HUES48 (cell line): ENCODE measurements at regions not wholly inside any gene's neighbourhood (a gene's known extent, or its start where the extent isn't known, plus 50 kb on each side); places are given as distances from the start of the nearest gene placed in this dataset.

Experiments used
- H3K27ac ChIP-seq: one replicate; pipeline ENCODE4 v1.7.0; 2013; ENCODE audit warnings: low read depth, low read length, inconsistent platforms
- H3K27me3 ChIP-seq: 2 replicates; pipeline ENCODE4 v1.6.1; 2013; ENCODE audit warnings: mild to moderate bottlenecking, low read length; ENCODE audit not compliant: control insufficient read depth, insufficient read depth
- H3K36me3 ChIP-seq: 2 replicates; pipeline ENCODE4 v1.6.1; 2013; ENCODE audit warnings: low read length; ENCODE audit not compliant: control insufficient read depth, insufficient read depth
- H3K4me1 ChIP-seq: 2 replicates; pipeline ENCODE4 v1.6.1; 2013; ENCODE audit warnings: mild to moderate bottlenecking, low read length; ENCODE audit not compliant: control insufficient read depth, insufficient read depth
- H3K4me3 ChIP-seq: 2 replicates; pipeline ENCODE4 v1.5.1; 2013; ENCODE audit warnings: mild to moderate bottlenecking, low read depth, low read length
- H3K9ac ChIP-seq: 2 replicates; pipeline ENCODE4 v1.6.1; 2013; ENCODE audit warnings: mild to moderate bottlenecking, low read depth, low read length, moderate library complexity
- H3K9me3 ChIP-seq: 2 replicates; pipeline ENCODE4 v1.6.1; 2013; ENCODE audit warnings: low read length; ENCODE audit not compliant: control insufficient read depth, insufficient read depth

GRCh38 chr18:34280000-34280399, 55.3 kb upstream of the NOL4 start:
- Histone ChIP-seq H3K9me3 (no peaks in the 10 kb centered on the region), H3K4me3 (no peak overlapping the region), H3K4me1 (peaks cover 6% of the 10 kb centered on the region), H3K9ac (no peak overlapping the region), H3K27ac (no peak overlapping the region), H3K27me3 (no peaks in the 10 kb centered on the region), H3K36me3 (no peaks in the 10 kb centered on the region)

- Histone ChIP-seq H3K36me3 (no peaks in the 10 kb centered on the region), H3K4me3 (no peak overlapping the region), H3K9me3 (no peaks in the 10 kb centered on the region), H3K9ac (no peak overlapping the region), H3K4me1 (peaks cover 6% of the 10 kb centered on the region), H3K27ac (no peak overlapping the region), H3K27me3 (no peaks in the 10 kb centered on the region)
Observed at GRCh38 chr18:34280653-34281052, 55.9 kb upstream of the NOL4 start.

- Histone ChIP-seq H3K27ac (no peak overlapping the region), H3K27me3 (no peaks in the 10 kb centered on the region), H3K9me3 (no peaks in the 10 kb centered on the region), H3K4me1 (peaks cover 6% of the 10 kb centered on the region), H3K4me3 (no peak overlapping the region), H3K9ac (no peak overlapping the region), H3K36me3 (no peaks in the 10 kb centered on the region)
Observed at GRCh38 chr18:34281290-34281689, 56.6 kb upstream of the NOL4 start.

GRCh38 chr18:34281722-34282121, 57.0 kb upstream of the NOL4 start:
- H3K27ac ChIP-seq: no peak overlapping the region
- no peak overlapping the region for H3K9ac ChIP-seq
- H3K27me3 ChIP-seq: no peaks in the 10 kb centered on the region
- no peaks in the 10 kb centered on the region for H3K9me3 ChIP-seq
- H3K36me3 ChIP-seq: no peaks in the 10 kb centered on the region
- H3K4me3 ChIP-seq: no peak overlapping the region
- peaks cover 6% of the 10 kb centered on the region for H3K4me1 ChIP-seq

GRCh38 chr18:34283506-34283905, 58.8 kb upstream of the NOL4 start:
- H3K9me3 ChIP-seq: no peaks in the 10 kb centered on the region; the same call in 1 of the 2 replicates
- H3K4me1 ChIP-seq: peaks cover 6% of the 10 kb centered on the region
- H3K4me3 ChIP-seq: no peak overlapping the region
- no peaks in the 10 kb centered on the region for H3K36me3 ChIP-seq
- no peak overlapping the region for H3K9ac ChIP-seq
- no peak overlapping the region for H3K27ac ChIP-seq
- H3K27me3 ChIP-seq: no peaks in the 10 kb centered on the region

- no peak overlapping the region for H3K9ac ChIP-seq
- H3K4me3 ChIP-seq: no peak overlapping the region
- no peak overlapping the region for H3K27ac ChIP-seq
- no peaks in the 10 kb centered on the region for H3K4me1 ChIP-seq
- no peaks in the 10 kb centered on the region for H3K27me3 ChIP-seq
- H3K36me3 ChIP-seq: no peaks in the 10 kb centered on the region
- H3K9me3 ChIP-seq: no peaks in the 10 kb centered on the region; the same call in 1 of the 2 replicates
Observed at GRCh38 chr18:34287825-34288224, 63.1 kb upstream of the NOL4 start.

GRCh38 chr18:34292594-34292993, 67.9 kb upstream of the NOL4 start:
- H3K9ac ChIP-seq: no peak overlapping the region
- no peaks in the 10 kb centered on the region for H3K27me3 ChIP-seq
- H3K4me1 ChIP-seq: peaks cover 6% of the 10 kb centered on the region; the same call in 1 of the 2 replicates
- no peak overlapping the region for H3K27ac ChIP-seq
- no peak overlapping the region for H3K4me3 ChIP-seq
- no peaks in the 10 kb centered on the region for H3K36me3 ChIP-seq
- no peaks in the 10 kb centered on the region; the same call in 1 of the 2 replicates for H3K9me3 ChIP-seq

GRCh38 chr18:34297287-34297686, 72.6 kb upstream of the NOL4 start:
- H3K36me3 ChIP-seq: no peaks in the 10 kb centered on the region
- H3K9ac ChIP-seq: no peak overlapping the region
- peak overlapping the region; percentile 80 for H3K27ac ChIP-seq
- H3K27me3 ChIP-seq: no peaks in the 10 kb centered on the region
- no peak overlapping the region for H3K4me3 ChIP-seq
- H3K4me1 ChIP-seq: peaks cover 6% of the 10 kb centered on the region; the same call in 1 of the 2 replicates
- no peaks in the 10 kb centered on the region for H3K9me3 ChIP-seq

- H3K27me3 ChIP-seq: no peaks in the 10 kb centered on the region
- H3K9ac ChIP-seq: no peak overlapping the region
- H3K27ac ChIP-seq: no peak overlapping the region
- no peak overlapping the region for H3K4me3 ChIP-seq
- H3K9me3 ChIP-seq: no peaks in the 10 kb centered on the region
- H3K36me3 ChIP-seq: no peaks in the 10 kb centered on the region
- peaks cover 6% of the 10 kb centered on the region; the same call in 1 of the 2 replicates for H3K4me1 ChIP-seq
Observed at GRCh38 chr18:34299828-34300227, 75.1 kb upstream of the NOL4 start.

- Histone ChIP-seq H3K4me1 (no peaks in the 10 kb centered on the region), H3K4me3 (no peak overlapping the region), H3K27me3 (no peaks in the 10 kb centered on the region), H3K36me3 (no peaks in the 10 kb centered on the region), H3K9me3 (no peaks in the 10 kb centered on the region), H3K27ac (no peak overlapping the region), H3K9ac (no peak overlapping the region)
Observed at GRCh38 chr18:34311468-34311867, 86.8 kb upstream of the NOL4 start.

GRCh38 chr18:34314847-34315246, 90.1 kb upstream of the NOL4 start:
- no peaks in the 10 kb centered on the region for H3K27me3 ChIP-seq

More at GRCh38 chr18:34314847-34315246, 90.1 kb upstream of the NOL4 start:
- no peaks in the 10 kb centered on the region for H3K36me3 ChIP-seq
- no peaks in the 10 kb centered on the region for H3K4me1 ChIP-seq
- H3K4me3 ChIP-seq: no peak overlapping the region
- H3K27ac ChIP-seq: no peak overlapping the region
- H3K9ac ChIP-seq: no peak overlapping the region
- no peaks in the 10 kb centered on the region for H3K9me3 ChIP-seq
